Esophagus muscularis mucosa (tissue), 4 donors: ENCODE measurements at regions not wholly inside any gene's neighbourhood (a gene's known extent, or its start where the extent isn't known, plus 50 kb on each side); places are given as distances from the start of the nearest gene placed in this dataset.

Source experiments
- DNase-seq: peaks from one replicate; pipeline ENCODE4 v3.0.0-alpha.2; 2017; ENCODE audit errors: extremely low spot score
- H3K27ac ChIP-seq, 4 donors: fragments of 200-600 bp; sonication (generic); replicated peaks in 1 of 4; 1 replicate in 3 of 4; 2 replicates in 1 of 4; pipeline ENCODE4 v1.5.1; 2016 to 2019; ENCODE audit warnings: mild to moderate bottlenecking in 1 of 4
- H3K27me3 ChIP-seq, 4 donors: fragments of 200-600 bp; sonication (generic); one replicate each; pipeline versions ENCODE4 v1.5.1 to v1.6.0; 2016 to 2019
- H3K36me3 ChIP-seq, 4 donors: fragments of 200-600 bp; sonication (generic); one replicate each; pipeline ENCODE4 v1.5.1; 2016 to 2019
- H3K4me1 ChIP-seq, 4 donors: fragments of 200-600 bp; sonication (generic); one replicate each; pipeline ENCODE4 v1.5.1; 2016 to 2019
- H3K4me3 ChIP-seq, 4 donors: fragments of 200-600 bp; sonication (generic); 1 replicate in 2 of 4; 2 replicates in 2 of 4; pipeline ENCODE4 v1.5.1; 2016 to 2019; ENCODE audit warnings: mild to moderate bottlenecking in 4 of 4, moderate library complexity in 1 of 4
- H3K9me3 ChIP-seq, 4 donors: fragments of 200-600 bp; sonication (generic); 1 replicate in 3 of 4; 2 replicates in 1 of 4; pipeline ENCODE4 v1.5.1; 2016 to 2019
- CTCF ChIP-seq, 3 experiments: fragments of 200-600 bp in 2 of 3; fragments of 450-650 bp in 1 of 3; sonication (generic) in 2 of 3; IDR thresholded peaks; one replicate each; pipeline ENCODE4 v1.5.1; 2017 to 2019; ENCODE audit warnings: antibody characterized with exemption in 3 of 3, mild to moderate bottlenecking in 2 of 3, moderate library complexity in 1 of 3
- EP300 ChIP-seq: sonication (generic); formaldehyde crosslinking; IDR thresholded peaks from one replicate; pipeline ENCODE4 v1.6.1; 2017; ENCODE audit warnings: antibody characterized with exemption
- POLR2A ChIP-seq: fragments of 450-650 bp; IDR thresholded peaks from one replicate; pipeline ENCODE4 v1.6.1; 2017; ENCODE audit warnings: antibody characterized with exemption, moderate library complexity, mild to moderate bottlenecking, low read depth
- POLR2AphosphoS5 ChIP-seq, 2 donors: sonication (generic); formaldehyde crosslinking; IDR thresholded peaks; one replicate each; pipeline ENCODE4 v1.6.1; 2017; ENCODE audit warnings: antibody characterized with exemption in 2 of 2
- WGBS: methylation state at CpG from one replicate; pipeline ENCODE4 v1.1.5; 2018; 5-methylcytosine and 5-hydroxymethylcytosine counted together
- intact Hi-C: fragments of 100-400 bp; cut with DNase I; formaldehyde crosslinking; loops from one replicate; pipeline ENCODE4 v1.15.1; 2023

DNA sequence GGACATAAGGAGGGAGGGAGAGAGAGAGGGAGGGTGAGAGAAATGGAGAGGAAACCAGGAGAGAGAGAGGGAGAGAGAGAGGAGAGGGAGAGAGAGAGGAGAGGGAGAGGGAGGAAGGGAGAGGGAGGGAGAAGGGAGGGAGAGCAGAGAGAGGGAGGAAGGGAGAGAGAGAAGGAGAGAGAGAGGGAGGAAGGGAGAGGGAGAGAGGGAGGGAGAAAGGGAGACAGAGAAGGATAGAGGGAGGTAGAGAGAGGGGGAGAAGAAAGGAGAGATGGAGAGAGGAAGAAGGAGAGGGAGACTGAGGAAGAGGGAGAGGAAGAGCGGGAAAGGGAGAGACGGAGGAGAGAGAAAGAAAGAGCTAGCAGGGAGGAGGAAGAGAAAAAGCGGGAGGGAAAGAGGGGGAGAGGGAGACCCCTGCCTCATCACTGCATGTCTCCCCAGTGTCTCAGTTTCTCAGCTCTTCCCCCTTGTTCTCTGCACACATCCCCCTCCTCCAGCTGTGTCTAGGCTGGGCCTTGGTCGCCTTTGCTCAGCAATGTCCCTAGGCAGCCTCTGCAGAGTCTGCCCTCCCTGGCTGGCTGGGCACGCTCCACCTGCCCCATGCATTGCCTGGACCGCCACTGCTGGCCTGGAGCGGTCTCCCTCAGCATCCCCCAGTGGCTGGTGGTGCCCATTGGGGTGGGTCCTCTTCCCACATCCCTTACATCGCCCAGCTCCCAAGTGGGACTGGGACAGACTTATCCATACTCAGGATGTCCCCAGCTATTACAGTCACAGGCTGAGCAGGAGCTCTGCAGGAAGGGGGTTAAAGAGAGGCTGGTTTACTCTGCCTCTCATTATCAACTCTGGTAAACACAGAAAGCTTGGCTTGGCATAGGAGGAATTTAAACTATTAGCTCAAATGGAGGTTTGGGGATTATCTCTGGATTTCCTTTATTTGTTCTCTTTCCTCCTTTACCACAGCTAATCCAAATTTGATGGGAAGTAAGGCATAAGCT is 85.7 kb upstream of the APCDD1 start:
- H3K27me3 ChIP-seq, result no peaks in the 10 kb centered on the region
- no peak for DNase-seq
- TF ChIP-seq EP300, result no peak
- TF ChIP-seq POLR2A, result no peak
- no peak for TF ChIP-seq CTCF (IDR thresholded peaks at IDR 0.05)
- TF ChIP-seq POLR2AphosphoS5 (IDR thresholded peaks at IDR 0.05), result no peak
- intact Hi-C loops, result no loop called here
- no peaks in the 10 kb centered on the region for H3K4me1 ChIP-seq
- no peak overlapping the region for H3K4me3 ChIP-seq
- H3K9me3 ChIP-seq, result peaks cover 0 to 11% (median 0%) of the 10 kb centered on the region in 4 donors
- H3K27ac ChIP-seq, result no peak overlapping the region
- no peaks in the 10 kb centered on the region for H3K36me3 ChIP-seq
- WGBS, result 82% methylated on average over 8 of the region's 8 CpGs

DNA sequence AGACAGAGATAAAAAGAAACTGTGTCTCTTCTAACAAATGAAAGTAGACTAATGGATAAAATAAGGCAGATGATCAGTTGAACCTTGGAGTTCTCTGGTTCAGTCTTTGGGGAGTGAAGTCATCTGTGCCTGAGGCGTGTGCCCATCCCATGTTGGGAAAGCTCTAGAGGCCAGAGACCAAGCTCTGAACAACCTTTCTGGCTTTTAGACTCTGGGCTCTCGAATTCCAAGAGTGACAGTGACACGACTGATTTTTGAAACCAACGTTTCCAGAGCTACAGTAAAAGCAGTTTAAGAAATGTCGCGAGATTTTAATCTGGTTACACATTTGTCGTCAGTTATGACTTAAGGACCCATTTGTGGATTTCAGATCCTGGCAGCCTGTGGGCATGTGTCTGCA is 83.7 kb upstream of the APCDD1 start:
- Histone ChIP-seq H3K36me3 (no peaks in the 10 kb centered on the region), H3K27ac (no peak overlapping the region), H3K9me3 (no peaks in the 10 kb centered on the region), H3K27me3 (no peaks in the 10 kb centered on the region), H3K4me1 (no peaks in the 10 kb centered on the region), H3K4me3 (no peak overlapping the region)
- intact Hi-C loops, result no loop called here
- DNase-seq, result no peak
- TF ChIP-seq EP300 (no peak), POLR2AphosphoS5 (IDR thresholded peaks at IDR 0.05) (no peak)
- 90% methylated on average over 7 of the region's 7 CpGs for WGBS

GRCh38 chr18:10371165-10371564 is 83.3 kb upstream of the APCDD1 start:
- Histone ChIP-seq H3K36me3 (no peaks in the 10 kb centered on the region), H3K27me3 (peaks cover 0 to 2% (median 0%) of the 10 kb centered on the region in 4 donors), H3K9me3 (no peaks in the 10 kb centered on the region), H3K27ac (no peak overlapping the region), H3K4me3 (no peak overlapping the region), H3K4me1 (no peaks in the 10 kb centered on the region)
- no peak for DNase-seq
- intact Hi-C loops, result no loop called here
- TF ChIP-seq EP300, result no peak
- TF ChIP-seq POLR2A, result no peak
- TF ChIP-seq CTCF (IDR thresholded peaks at IDR 0.05), result no peak
- TF ChIP-seq POLR2AphosphoS5 (IDR thresholded peaks at IDR 0.05), result no peak
- 89% methylated on average over 3 of the region's 3 CpGs for WGBS

DNA sequence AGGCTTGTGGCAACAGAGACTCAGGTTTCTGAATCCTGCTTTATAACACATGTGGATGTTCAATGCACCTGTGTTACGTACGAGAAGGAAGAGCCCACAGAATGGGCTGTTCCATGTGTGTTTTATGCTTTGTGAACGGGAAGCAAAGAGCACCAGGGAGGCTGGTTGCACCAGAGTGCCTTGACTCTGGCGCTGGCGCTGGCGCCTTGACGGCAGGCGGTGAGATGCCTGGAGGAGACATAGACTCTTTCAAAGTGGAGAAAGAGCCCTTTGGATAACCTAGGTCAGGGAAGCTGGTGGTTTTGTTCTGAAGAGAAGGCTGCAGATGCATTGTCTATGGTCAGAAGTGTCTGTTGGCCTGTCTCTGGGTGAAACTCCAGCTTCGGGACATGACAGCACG is 80.2 kb upstream of the APCDD1 start:
- intact Hi-C loops, result no loop called here

More for the DNA sequence above, 80.2 kb upstream of the APCDD1 start:
- Histone ChIP-seq H3K4me1 (no peaks in the 10 kb centered on the region), H3K9me3 (no peaks in the 10 kb centered on the region), H3K27ac (no peak overlapping the region), H3K4me3 (no peak overlapping the region), H3K27me3 (peaks cover 0 to 3% (median 0%) of the 10 kb centered on the region in 4 donors), H3K36me3 (no peaks in the 10 kb centered on the region)
- TF ChIP-seq CTCF (IDR thresholded peaks at IDR 0.05), result no peak
- TF ChIP-seq EP300, result no peak
- TF ChIP-seq POLR2AphosphoS5 (IDR thresholded peaks at IDR 0.05), result no peak
- no peak for TF ChIP-seq POLR2A
- 88% methylated on average over 10 of the region's 10 CpGs for WGBS
- DNase-seq, result no peak
